HL-60 (cell line): ENCODE measurements at regions not wholly inside any gene's neighbourhood (a gene's known extent, or its start where the extent isn't known, plus 50 kb on each side); places are given as distances from the start of the nearest gene placed in this dataset.

Experiments used
- DNase-seq, 2 experiments: peaks; one replicate each; pipeline ENCODE4 v3.0.0-alpha.2; 2010 to 2020; ENCODE audit warnings: low read depth in 1 of 2, low spot score in 1 of 2
- H3K27ac ChIP-seq: fragments of 250-450 bp; sonication (Bioruptor Pico); replicated peaks from 2 replicates; pipeline ENCODE4 v1.5.1; 2020; ENCODE audit warnings: mild to moderate bottlenecking, moderate library complexity
- H3K27me3 ChIP-seq: fragments of 250-450 bp; sonication (Bioruptor Pico); 2 replicates; pipeline ENCODE4 v1.5.1; 2021; ENCODE audit warnings: mild to moderate bottlenecking, moderate library complexity; ENCODE audit not compliant: insufficient read depth, poor library complexity, severe bottlenecking
- H3K4me3 ChIP-seq: replicated peaks from 2 replicates; pipeline ENCODE4 v1.5.1; 2011; ENCODE audit warnings: mild to moderate bottlenecking, control low read depth, low read length; ENCODE audit not compliant: insufficient read depth
- GABPA ChIP-seq: IDR thresholded peaks from 2 replicates; pipeline ENCODE4 v1.6.1; 2012; ENCODE audit warnings: low read depth
- POLR2AphosphoS5 ChIP-seq: IDR thresholded peaks from 2 replicates; pipeline ENCODE4 v1.6.1; 2012; ENCODE audit warnings: low read depth
- SPI1 ChIP-seq: IDR thresholded peaks from 2 replicates; pipeline ENCODE4 v1.6.1; 2012; ENCODE audit warnings: low read depth, mild to moderate bottlenecking, borderline replicate concordance
- TF ChIP-seq, protein P1 (sequence below): IDR thresholded peaks from 2 replicates; pipeline ENCODE4 v1.6.1; 2012; ENCODE audit warnings: low read depth; ENCODE audit not compliant: insufficient replicate concordance
- TF ChIP-seq, protein P2 (sequence below): IDR thresholded peaks from one replicate; pipeline ENCODE4 v1.5.1; 2011; ENCODE audit warnings: low read length, control low read depth, inconsistent platforms; ENCODE audit not compliant: insufficient read depth

DNA sequence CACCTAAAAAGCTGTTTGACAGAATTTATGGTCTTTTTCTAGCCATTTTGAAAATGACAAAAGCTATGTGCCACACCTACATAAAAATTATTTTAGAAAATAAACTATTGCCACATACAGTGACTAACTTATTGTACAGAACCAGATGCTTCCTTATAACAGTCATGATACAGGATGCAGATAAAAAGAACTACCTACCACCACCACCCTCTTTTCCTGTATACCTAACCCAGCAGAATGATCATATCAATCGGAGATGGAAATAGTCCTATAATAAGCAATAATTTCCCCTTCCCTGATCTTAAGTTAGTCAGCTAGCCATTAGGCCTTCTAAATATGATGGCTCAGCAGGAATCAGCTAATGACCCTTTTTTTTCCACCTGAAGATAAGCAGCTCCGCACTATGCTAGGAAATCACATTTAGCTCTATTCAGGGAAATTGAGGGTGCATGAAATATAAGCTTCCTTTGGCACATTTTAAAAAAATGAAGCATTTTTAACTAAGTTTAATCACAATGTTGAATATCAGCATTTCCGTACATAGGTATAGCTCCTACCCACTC lies 155.5 kb upstream of the SETMAR start:
- DNase-seq = no peak
- Histone ChIP-seq H3K27me3 (no peaks in the 10 kb centered on the region), H3K27ac (no peak overlapping the region), H3K4me3 (no peak overlapping the region)
- TF ChIP-seq, protein P1, sequence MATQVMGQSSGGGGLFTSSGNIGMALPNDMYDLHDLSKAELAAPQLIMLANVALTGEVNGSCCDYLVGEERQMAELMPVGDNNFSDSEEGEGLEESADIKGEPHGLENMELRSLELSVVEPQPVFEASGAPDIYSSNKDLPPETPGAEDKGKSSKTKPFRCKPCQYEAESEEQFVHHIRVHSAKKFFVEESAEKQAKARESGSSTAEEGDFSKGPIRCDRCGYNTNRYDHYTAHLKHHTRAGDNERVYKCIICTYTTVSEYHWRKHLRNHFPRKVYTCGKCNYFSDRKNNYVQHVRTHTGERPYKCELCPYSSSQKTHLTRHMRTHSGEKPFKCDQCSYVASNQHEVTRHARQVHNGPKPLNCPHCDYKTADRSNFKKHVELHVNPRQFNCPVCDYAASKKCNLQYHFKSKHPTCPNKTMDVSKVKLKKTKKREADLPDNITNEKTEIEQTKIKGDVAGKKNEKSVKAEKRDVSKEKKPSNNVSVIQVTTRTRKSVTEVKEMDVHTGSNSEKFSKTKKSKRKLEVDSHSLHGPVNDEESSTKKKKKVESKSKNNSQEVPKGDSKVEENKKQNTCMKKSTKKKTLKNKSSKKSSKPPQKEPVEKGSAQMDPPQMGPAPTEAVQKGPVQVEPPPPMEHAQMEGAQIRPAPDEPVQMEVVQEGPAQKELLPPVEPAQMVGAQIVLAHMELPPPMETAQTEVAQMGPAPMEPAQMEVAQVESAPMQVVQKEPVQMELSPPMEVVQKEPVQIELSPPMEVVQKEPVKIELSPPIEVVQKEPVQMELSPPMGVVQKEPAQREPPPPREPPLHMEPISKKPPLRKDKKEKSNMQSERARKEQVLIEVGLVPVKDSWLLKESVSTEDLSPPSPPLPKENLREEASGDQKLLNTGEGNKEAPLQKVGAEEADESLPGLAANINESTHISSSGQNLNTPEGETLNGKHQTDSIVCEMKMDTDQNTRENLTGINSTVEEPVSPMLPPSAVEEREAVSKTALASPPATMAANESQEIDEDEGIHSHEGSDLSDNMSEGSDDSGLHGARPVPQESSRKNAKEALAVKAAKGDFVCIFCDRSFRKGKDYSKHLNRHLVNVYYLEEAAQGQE = no peak
- TF ChIP-seq, protein P2, sequence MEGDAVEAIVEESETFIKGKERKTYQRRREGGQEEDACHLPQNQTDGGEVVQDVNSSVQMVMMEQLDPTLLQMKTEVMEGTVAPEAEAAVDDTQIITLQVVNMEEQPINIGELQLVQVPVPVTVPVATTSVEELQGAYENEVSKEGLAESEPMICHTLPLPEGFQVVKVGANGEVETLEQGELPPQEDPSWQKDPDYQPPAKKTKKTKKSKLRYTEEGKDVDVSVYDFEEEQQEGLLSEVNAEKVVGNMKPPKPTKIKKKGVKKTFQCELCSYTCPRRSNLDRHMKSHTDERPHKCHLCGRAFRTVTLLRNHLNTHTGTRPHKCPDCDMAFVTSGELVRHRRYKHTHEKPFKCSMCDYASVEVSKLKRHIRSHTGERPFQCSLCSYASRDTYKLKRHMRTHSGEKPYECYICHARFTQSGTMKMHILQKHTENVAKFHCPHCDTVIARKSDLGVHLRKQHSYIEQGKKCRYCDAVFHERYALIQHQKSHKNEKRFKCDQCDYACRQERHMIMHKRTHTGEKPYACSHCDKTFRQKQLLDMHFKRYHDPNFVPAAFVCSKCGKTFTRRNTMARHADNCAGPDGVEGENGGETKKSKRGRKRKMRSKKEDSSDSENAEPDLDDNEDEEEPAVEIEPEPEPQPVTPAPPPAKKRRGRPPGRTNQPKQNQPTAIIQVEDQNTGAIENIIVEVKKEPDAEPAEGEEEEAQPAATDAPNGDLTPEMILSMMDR = no peak
- TF ChIP-seq SPI1 = no peak
- no peak for TF ChIP-seq GABPA
- no peak for TF ChIP-seq POLR2AphosphoS5

DNA sequence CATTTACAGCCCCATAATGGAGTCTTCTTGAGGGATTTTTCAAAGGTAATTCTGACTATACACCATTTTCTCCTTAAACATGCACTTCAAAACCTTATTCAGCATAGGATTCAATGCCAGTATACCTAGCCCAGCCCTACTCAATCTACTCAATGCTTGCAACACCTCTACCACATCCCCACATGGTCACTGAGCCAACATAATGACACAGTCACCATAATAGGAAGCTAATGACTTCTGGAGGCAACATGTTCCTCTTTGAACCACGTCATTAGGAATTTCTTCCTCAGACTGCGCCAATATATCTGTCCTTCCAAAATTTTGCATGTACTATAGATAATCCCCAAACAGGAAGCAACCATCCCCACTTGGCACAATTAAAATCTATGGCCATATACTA lies 153.9 kb upstream of the SETMAR start:
- TF ChIP-seq, protein P1 = no peak
- TF ChIP-seq, protein P2 = no peak
- TF ChIP-seq SPI1 (no peak), GABPA (no peak), POLR2AphosphoS5 (no peak)
- no peak overlapping the region for H3K27ac ChIP-seq

DNA sequence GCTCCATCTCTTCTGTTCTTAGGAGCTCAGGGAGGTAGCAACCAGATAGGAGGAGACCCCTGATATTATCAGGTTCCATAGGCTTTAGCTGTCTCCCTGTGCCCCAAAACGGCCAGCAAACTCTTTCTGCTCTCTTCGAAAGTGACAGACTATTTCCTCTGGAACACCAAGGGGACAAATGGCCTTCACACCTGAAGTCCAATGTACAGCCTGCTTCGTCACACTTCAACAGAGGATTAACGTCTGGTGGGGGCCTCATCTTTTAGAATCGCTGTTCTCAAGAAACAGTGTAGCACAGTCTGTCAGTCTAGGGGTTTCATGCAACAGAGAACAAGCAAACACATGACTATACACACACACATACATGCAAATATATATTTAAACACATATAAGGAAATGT lies 152.4 kb upstream of the SETMAR start:
- H3K4me3 ChIP-seq = no peak overlapping the region
- H3K27me3 ChIP-seq = no peaks in the 10 kb centered on the region
- no peak for DNase-seq
- TF ChIP-seq POLR2AphosphoS5 (no peak), GABPA (no peak), SPI1 (no peak)
- TF ChIP-seq, protein P1 = no peak
- TF ChIP-seq, protein P2 = no peak
- H3K27ac ChIP-seq = no peak overlapping the region

More for the DNA sequence above, 153.9 kb upstream of the SETMAR start:
- Histone ChIP-seq H3K27me3 (no peaks in the 10 kb centered on the region), H3K4me3 (no peak overlapping the region)
- peak; percentile 6 to 30 for DNase-seq
